ENCODE measurements at regions not wholly inside any gene's neighbourhood (a gene's known extent, or its start where the extent isn't known, plus 50 kb on each side); places are given as distances from the start of the nearest gene placed in this dataset.

GRCh38 chr7:157467496-157468212 is 130.8 kb downstream of the DNAJB6 start:
- TF ChIP-seq CTCF (IDR thresholded peaks at IDR 0.05) (no peak), POLR2A (IDR thresholded peaks at IDR 0.05) (no peak)
